H9 (cell line): ENCODE measurements at regions not wholly inside any gene's neighbourhood (a gene's known extent, or its start where the extent isn't known, plus 50 kb on each side); places are given as distances from the start of the nearest gene placed in this dataset.

Source experiments
- DNase-seq: peaks from one replicate; pipeline ENCODE4 v3.0.0-alpha.2; 2017
- H2AFZ ChIP-seq: one replicate; pipeline ENCODE4 v1.6.1; 2013; ENCODE audit warnings: mild to moderate bottlenecking, low read length, control low read depth, moderate library complexity
- H2AK5ac ChIP-seq: 2 replicates; pipeline ENCODE4 v1.6.1; 2013; ENCODE audit warnings: low read length, control low read depth, mixed read lengths; ENCODE audit not compliant: insufficient read length
- H2BK120ac ChIP-seq: one replicate; pipeline ENCODE4 v1.6.1; 2013; ENCODE audit warnings: low read depth, mild to moderate bottlenecking, low read length, control low read depth, inconsistent platforms; ENCODE audit not compliant: poor library complexity, severe bottlenecking
- H2BK12ac ChIP-seq: 2 replicates; pipeline ENCODE4 v1.6.1; 2013; ENCODE audit warnings: low read length, control low read depth, mixed read lengths, low read depth; ENCODE audit not compliant: insufficient read length
- H2BK15ac ChIP-seq: 2 replicates; pipeline ENCODE4 v1.6.1; 2013; ENCODE audit warnings: low read depth, low read length, control low read depth
- H2BK20ac ChIP-seq: one replicate; pipeline ENCODE4 v1.6.1; 2013; ENCODE audit warnings: low read depth, mild to moderate bottlenecking, low read length, control low read depth, inconsistent platforms; ENCODE audit not compliant: poor library complexity, severe bottlenecking
- H2BK5ac ChIP-seq: 2 replicates; pipeline ENCODE4 v1.6.1; 2013; ENCODE audit warnings: low read length, control low read depth, mixed read lengths; ENCODE audit not compliant: insufficient read length
- H3K14ac ChIP-seq: 2 replicates; pipeline ENCODE4 v1.6.1; 2013; ENCODE audit warnings: low read length, control low read depth; ENCODE audit not compliant: insufficient read depth
- H3K18ac ChIP-seq: 2 replicates; pipeline ENCODE4 v1.6.1; 2013; ENCODE audit warnings: low read depth, mild to moderate bottlenecking, mixed read lengths, low read length, control low read depth; ENCODE audit not compliant: insufficient read length
- H3K23ac ChIP-seq: 2 replicates; pipeline ENCODE4 v1.6.1; 2013; ENCODE audit warnings: low read length, control low read depth, mixed read lengths, low read depth; ENCODE audit not compliant: insufficient read length
- H3K23me2 ChIP-seq: 2 replicates; pipeline ENCODE4 v1.6.1; 2013; ENCODE audit warnings: low read depth, mild to moderate bottlenecking, mixed read lengths, low read length, control low read depth; ENCODE audit not compliant: insufficient read length, poor library complexity, severe bottlenecking
- H3K27ac ChIP-seq: 2 replicates; pipeline ENCODE4 v1.5.1; 2013; ENCODE audit warnings: low read length, control low read depth, mixed read lengths, low read depth; ENCODE audit not compliant: insufficient read length
- H3K27me3 ChIP-seq: 2 replicates; pipeline ENCODE4 v1.6.1; 2013; ENCODE audit warnings: low read length, control low read depth, inconsistent platforms; ENCODE audit not compliant: insufficient read depth
- H3K4ac ChIP-seq: 2 replicates; pipeline ENCODE4 v1.6.1; 2013; ENCODE audit warnings: low read depth, mild to moderate bottlenecking, control low read depth, inconsistent platforms, low read length, moderate library complexity
- H3K4me1 ChIP-seq: 2 replicates; pipeline ENCODE4 v1.6.1; 2013; ENCODE audit warnings: low read length, control low read depth, inconsistent platforms; ENCODE audit not compliant: insufficient read depth
- H3K4me2 ChIP-seq: 2 replicates; pipeline ENCODE4 v1.6.1; 2013; ENCODE audit warnings: low read length, control low read depth, mixed read lengths; ENCODE audit not compliant: insufficient read length, insufficient read depth
- H3K56ac ChIP-seq: 2 replicates; pipeline ENCODE4 v1.6.1; 2013; ENCODE audit warnings: low read depth, mild to moderate bottlenecking, mixed read lengths, low read length, control low read depth; ENCODE audit not compliant: insufficient read length
- H3K79me1 ChIP-seq: 2 replicates; pipeline ENCODE4 v1.6.1; 2013; ENCODE audit warnings: low read depth, mild to moderate bottlenecking, moderate library complexity, low read length, control low read depth, inconsistent platforms; ENCODE audit not compliant: insufficient read depth, poor library complexity, severe bottlenecking
- H3K79me2 ChIP-seq: 2 replicates; pipeline ENCODE4 v1.6.1; 2013; ENCODE audit warnings: low read length, control low read depth, inconsistent platforms; ENCODE audit not compliant: insufficient read depth
- H3K9ac ChIP-seq: 2 replicates; pipeline ENCODE4 v1.6.1; 2013; ENCODE audit warnings: low read length, control low read depth, mixed read lengths; ENCODE audit not compliant: insufficient read length; ENCODE audit errors: extremely low read depth
- H3K9me3 ChIP-seq: one replicate; pipeline ENCODE4 v1.6.1; 2013; ENCODE audit warnings: low read depth, low read length, inconsistent platforms; ENCODE audit not compliant: control insufficient read depth
- H3T11ph ChIP-seq: one replicate; pipeline ENCODE4 v1.6.1; 2013; ENCODE audit warnings: mild to moderate bottlenecking, low read length, control low read depth, inconsistent platforms
- H4K20me1 ChIP-seq: one replicate; pipeline ENCODE4 v1.6.1; 2013; ENCODE audit not compliant: control insufficient read depth, insufficient read length, insufficient read depth
- H4K5ac ChIP-seq: 2 replicates; pipeline ENCODE4 v1.6.1; 2013; ENCODE audit warnings: low read depth, mild to moderate bottlenecking, mixed read lengths, low read length, control low read depth; ENCODE audit not compliant: insufficient read length
- H4K8ac ChIP-seq: replicated peaks from 2 replicates; pipeline ENCODE4 v1.6.1; 2013; ENCODE audit warnings: low read length, control low read depth, mixed read lengths, low read depth; ENCODE audit not compliant: insufficient read length
- H4K91ac ChIP-seq: 2 replicates; pipeline ENCODE4 v1.6.1; 2013; ENCODE audit warnings: low read depth, mild to moderate bottlenecking, moderate library complexity, mixed read lengths, low read length, control low read depth; ENCODE audit not compliant: insufficient read length
- H3K27ac Mint-ChIP-seq, 3 experiments: 2 replicates in 2 of 3; 3 replicates in 1 of 3; pipeline ENCODE4 v1.8.0; 2020 to 2021; ENCODE audit warnings: mixed read lengths in 3 of 3, mild to moderate bottlenecking in 1 of 3, moderate library complexity in 1 of 3
- H3K27me3 Mint-ChIP-seq: 2 replicates; pipeline ENCODE4 v1.8.0; 2021; ENCODE audit warnings: low read depth, mild to moderate bottlenecking, moderate library complexity, mixed read lengths
- H3K36me3 Mint-ChIP-seq, 3 experiments: 2 replicates in 2 of 3; 3 replicates in 1 of 3; pipeline ENCODE4 v1.8.0; 2020 to 2021; ENCODE audit warnings: low read depth in 3 of 3, mixed read lengths in 3 of 3; ENCODE audit not compliant: insufficient read depth in 1 of 3
- H3K4me1 Mint-ChIP-seq, 2 experiments: 2 replicates each; pipeline ENCODE4 v1.8.0; 2020; ENCODE audit warnings: mixed read lengths in 2 of 2
- H3K4me3 Mint-ChIP-seq, 2 experiments: 2 replicates in 1 of 2; 3 replicates in 1 of 2; pipeline ENCODE4 v1.8.0; 2020 to 2021; ENCODE audit warnings: mild to moderate bottlenecking in 2 of 2, mixed read lengths in 2 of 2, moderate library complexity in 1 of 2
- H3K9me3 Mint-ChIP-seq, 2 experiments: 2 replicates in 1 of 2; 3 replicates in 1 of 2; pipeline ENCODE4 v1.8.0; 2020; ENCODE audit warnings: mild to moderate bottlenecking in 2 of 2, mixed read lengths in 2 of 2, moderate library complexity in 1 of 2
- whole genome bisulfite sequencing: extraction: QIAGEN DNeasy Blood & Tissue Kit; methylation state at CpG from one replicate; pipeline ENCODE4 v1.1.7; 2013; ENCODE audit warnings: missing lambda C conversion rate, low lambda C conversion rate, mixed read lengths; ENCODE audit not compliant: insufficient read length; ENCODE audit errors: extremely low coverage; 5-methylcytosine and 5-hydroxymethylcytosine counted together
- TF ChIP-seq, protein P1 (sequence below): fragments of 200-600 bp; sonication (generic); conservative IDR thresholded peaks from 3 replicates; pipeline ENCODE4 v1.8.0; 2021; ENCODE audit warnings: antibody characterized with exemption, mild to moderate bottlenecking

GRCh38 chr1:73803380-73803779 is 394.6 kb downstream of the LRRIQ3 start:
- Histone ChIP-seq H3K14ac (no peak overlapping the region), H3K27ac (no peak overlapping the region), H2BK15ac (no peak overlapping the region), H4K5ac (no peak overlapping the region), H3K23me2 (no peaks in the 10 kb centered on the region), H3K23ac (no peak overlapping the region), H2BK120ac (no peak overlapping the region), H2BK5ac (no peak overlapping the region), H3K9me3 (no peaks in the 10 kb centered on the region), H3K4me1 (no peaks in the 10 kb centered on the region), H3K56ac (no peak overlapping the region), H3K4me2 (no peak overlapping the region), H4K91ac (no peak overlapping the region), H3K18ac (no peak overlapping the region), H3K9ac (no peak overlapping the region), H3T11ph (no peak overlapping the region), H4K8ac (no peak overlapping the region), H3K79me2 (no peaks in the 10 kb centered on the region), H3K79me1 (no peaks in the 10 kb centered on the region), H2AK5ac (no peak overlapping the region), H3K27me3 (no peaks in the 10 kb centered on the region), H2BK20ac (no peak overlapping the region), H2BK12ac (no peak overlapping the region), H2AFZ (no peak overlapping the region), H4K20me1 (no peaks in the 10 kb centered on the region), H3K4ac (no peak overlapping the region)
- no peak for DNase-seq
- Mint-ChIP-seq H3K9me3 (no peaks in the 10 kb centered on the region; a peak in 1 of 5 replicates), H3K36me3 (no peaks in the 10 kb centered on the region), H3K27ac (no peak overlapping the region), H3K27me3 (no peaks in the 10 kb centered on the region), H3K4me1 (no peaks in the 10 kb centered on the region), H3K4me3 (no peak overlapping the region)
- WGBS, result no CpG with 5 or more reads among the region's 4 CpGs
- TF ChIP-seq, protein P1, sequence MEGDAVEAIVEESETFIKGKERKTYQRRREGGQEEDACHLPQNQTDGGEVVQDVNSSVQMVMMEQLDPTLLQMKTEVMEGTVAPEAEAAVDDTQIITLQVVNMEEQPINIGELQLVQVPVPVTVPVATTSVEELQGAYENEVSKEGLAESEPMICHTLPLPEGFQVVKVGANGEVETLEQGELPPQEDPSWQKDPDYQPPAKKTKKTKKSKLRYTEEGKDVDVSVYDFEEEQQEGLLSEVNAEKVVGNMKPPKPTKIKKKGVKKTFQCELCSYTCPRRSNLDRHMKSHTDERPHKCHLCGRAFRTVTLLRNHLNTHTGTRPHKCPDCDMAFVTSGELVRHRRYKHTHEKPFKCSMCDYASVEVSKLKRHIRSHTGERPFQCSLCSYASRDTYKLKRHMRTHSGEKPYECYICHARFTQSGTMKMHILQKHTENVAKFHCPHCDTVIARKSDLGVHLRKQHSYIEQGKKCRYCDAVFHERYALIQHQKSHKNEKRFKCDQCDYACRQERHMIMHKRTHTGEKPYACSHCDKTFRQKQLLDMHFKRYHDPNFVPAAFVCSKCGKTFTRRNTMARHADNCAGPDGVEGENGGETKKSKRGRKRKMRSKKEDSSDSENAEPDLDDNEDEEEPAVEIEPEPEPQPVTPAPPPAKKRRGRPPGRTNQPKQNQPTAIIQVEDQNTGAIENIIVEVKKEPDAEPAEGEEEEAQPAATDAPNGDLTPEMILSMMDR, result no peak
